ENCODE measurements at regions not wholly inside any gene's neighbourhood (a gene's known extent, or its start where the extent isn't known, plus 50 kb on each side); places are given as distances from the start of the nearest gene placed in this dataset.

DNA sequence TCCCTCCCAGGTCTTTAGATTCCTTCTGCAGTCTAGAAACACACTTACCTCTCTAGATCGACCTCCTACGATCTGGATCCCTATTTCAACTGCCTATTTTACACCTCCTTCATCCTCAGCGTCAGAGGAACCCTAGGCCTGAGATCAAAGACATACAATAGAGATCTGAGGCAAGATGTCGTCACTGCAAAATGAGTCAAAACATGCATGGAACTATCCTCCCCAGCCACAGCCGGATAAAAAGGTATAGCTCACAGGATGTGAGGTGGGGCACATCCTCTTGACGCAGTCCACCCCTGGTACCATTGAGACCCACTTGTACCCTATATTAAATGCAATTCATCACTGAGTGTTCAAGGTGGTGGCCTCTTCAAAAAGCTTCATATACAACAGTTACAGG, 63.7 kb upstream of the DNAJC10 start:
- TF ChIP-seq GATA2 (IDR thresholded peaks at IDR 0.05; ENCODE audit: low read depth, low read length) (no peak), GATA3 (IDR thresholded peaks at IDR 0.05; ENCODE audit: low read depth, low read length) (no peak)
